ENCODE measurements at regions not wholly inside any gene's neighbourhood (a gene's known extent, or its start where the extent isn't known, plus 50 kb on each side); places are given as distances from the start of the nearest gene placed in this dataset.

DNA sequence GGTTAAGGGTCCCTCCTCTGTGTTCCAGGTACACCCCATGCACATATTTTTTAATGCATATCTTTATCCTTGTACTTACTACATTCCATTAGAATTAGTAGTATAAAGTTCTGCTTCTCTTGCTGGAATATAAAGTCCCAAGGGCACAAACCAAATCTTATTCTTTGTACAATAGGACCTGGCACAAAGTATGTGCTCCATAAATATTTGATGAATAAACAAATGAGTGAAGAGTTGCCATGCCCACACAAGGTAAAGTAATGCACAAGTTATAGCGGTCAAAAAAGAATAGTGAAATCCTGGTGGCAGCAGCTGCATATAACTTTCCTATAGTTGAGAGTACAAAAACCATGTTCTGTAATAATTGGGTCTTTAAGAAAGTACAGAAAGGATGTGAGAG, 82.1 kb upstream of the BMP4 start:
- ChIA-PET POLR2A (ENCODE audit: partially characterized antibody) (no interaction called here), CTCF (ENCODE audit: partially characterized antibody) (no interaction called here)

More for the DNA sequence above, 82.1 kb upstream of the BMP4 start:
- Histone ChIP-seq H3K14ac (ENCODE audit: insufficient read length) (no peak overlapping the region), H3K27ac (ENCODE audit: low read depth, low read length) (no peak overlapping the region), H3K23ac (ENCODE audit: insufficient read length) (no peak overlapping the region), H2BK5ac (ENCODE audit: low read depth, low read length) (no peak overlapping the region), H4K5ac (ENCODE audit: insufficient read length, low read depth, low read length) (no peak overlapping the region), H2AK5ac (ENCODE audit: low read depth, low read length) (no peak overlapping the region), H3K36me3 (ENCODE audit: control insufficient read depth in 2 of 4, insufficient read depth in 4 of 4, low read length in 3 of 4) (no peaks in the 10 kb centered on the region), H3K79me1 (ENCODE audit: low read depth, low read length) (no peaks in the 10 kb centered on the region), H3K23me2 (ENCODE audit: low read depth, low read length) (no peaks in the 10 kb centered on the region), H2BK120ac (replicated peaks; ENCODE audit: low read depth, low read length) (no peak overlapping the region), H3K79me2 (ENCODE audit: control insufficient read depth in 1 of 2, insufficient read depth in 2 of 2, low read length in 2 of 2) (no peaks in the 10 kb centered on the region), H3K27me3 (replicated peaks in 1 of 4; ENCODE audit: control insufficient read depth in 3 of 4, extremely low read depth in 1 of 4, insufficient read depth in 3 of 4, low read length in 3 of 4) (no peaks in the 10 kb centered on the region), H3K9me3 (ENCODE audit: insufficient read depth in 2 of 2, low read depth in 1 of 2, low read length in 1 of 2) (peaks cover 13 to 15% of the 10 kb centered on the region in 2 experiments; a peak in 2 of 4 replicates), H3K4me1 (replicated peaks in 1 of 4; ENCODE audit: control insufficient read depth in 3 of 4, insufficient read depth in 4 of 4, low read length in 3 of 4) (no peaks in the 10 kb centered on the region), H3K4ac (replicated peaks; ENCODE audit: insufficient read length, low read depth, low read length) (no peak overlapping the region), H2BK20ac (ENCODE audit: low read length) (no peak overlapping the region), H3K4me2 (ENCODE audit: insufficient read depth in 1 of 2, low read depth in 2 of 2, low read length in 2 of 2) (no peak overlapping the region), H3K9ac (replicated peaks in 1 of 4; ENCODE audit: extremely low read depth in 1 of 4, low read depth in 3 of 4, low read length in 3 of 4) (no peak overlapping the region), H4K91ac (replicated peaks; ENCODE audit: insufficient read length, low read length) (no peak overlapping the region), H2BK15ac (ENCODE audit: low read length) (no peak overlapping the region), H3K4me3 (ENCODE audit: extremely low read depth in 1 of 4, insufficient read depth in 2 of 4, low read depth in 3 of 4, low read length in 4 of 4) (no peak overlapping the region), H2BK12ac (ENCODE audit: low read depth, low read length) (no peak overlapping the region), H4K20me1 (replicated peaks in 1 of 2; ENCODE audit: control insufficient read depth in 1 of 2, insufficient read depth in 2 of 2, low read length in 2 of 2) (no peaks in the 10 kb centered on the region), H4K8ac (ENCODE audit: extremely low read depth, insufficient read depth, low read length) (no peak overlapping the region), H3K18ac (ENCODE audit: extremely low read depth, low read length) (no peak overlapping the region), H2AFZ (ENCODE audit: low read length) (no peak overlapping the region), H3K56ac (replicated peaks; ENCODE audit: insufficient read length, low read depth, low read length) (no peak overlapping the region)
- TF ChIP-seq GTF2F1 (IDR thresholded peaks at IDR 0.05; ENCODE audit: borderline replicate concordance, low read depth, low read length), result no peak
- no peak for TF ChIP-seq ZNF274 (IDR thresholded peaks at IDR 0.05; ENCODE audit: borderline replicate concordance, extremely low read depth, low read length)
- TF ChIP-seq SUZ12 (IDR thresholded peaks at IDR 0.05; ENCODE audit: low read length), result no peak
- TF ChIP-seq CREB1 (IDR thresholded peaks at IDR 0.05), result no peak
- FAIRE-seq, result no peak
- no peak for DNase-seq (ENCODE audit: low read depth in 1 of 2, low spot score in 2 of 2)
- 94% methylated on average over 1 of the region's 1 CpG; no CpG with 5 or more reads in 1 of the 2 experiments for WGBS, 2 experiments (ENCODE audit: extremely low coverage in 1 of 2, insufficient coverage in 1 of 2, insufficient read length in 1 of 2, insufficient replicate concordance in 2 of 2, low coverage in 1 of 2, low lambda C conversion rate in 2 of 2, missing lambda C conversion rate in 1 of 2)
